Heart left ventricle (tissue), 16 donors: ENCODE measurements at regions not wholly inside any gene's neighbourhood (a gene's known extent, or its start where the extent isn't known, plus 50 kb on each side); places are given as distances from the start of the nearest gene placed in this dataset.

Experiments used
- ATAC-seq, 4 donors: fragments of 200-7000 bp; cut with Tn5 transposase; one replicate each; pipeline ENCODE4 v1.9.1; 2020 to 2022; ENCODE audit warnings: moderate library complexity in 4 of 4, mild to moderate bottlenecking in 3 of 4, moderate number of reproducible peaks in 1 of 4
- DNase-seq, 5 donors: peaks; one replicate each; pipeline ENCODE4 v3.0.0-alpha.2; 2020
- H3K27ac ChIP-seq, 12 donors: fragments of 200-600 bp; sonication (generic) in 4 of 12; one replicate each; pipeline versions ENCODE4 v1.5.0 to v1.8.0; 2016 to 2022; ENCODE audit warnings: mild to moderate bottlenecking in 2 of 12
- H3K27me3 ChIP-seq, 9 donors: fragments of 200-600 bp; sonication (generic) in 2 of 9; one replicate each; pipeline versions ENCODE4 v1.5.1 to v1.8.0; 2016 to 2022; ENCODE audit warnings: mild to moderate bottlenecking in 3 of 9
- H3K36me3 ChIP-seq, 9 donors: fragments of 200-600 bp; sonication (generic) in 2 of 9; one replicate each; pipeline versions ENCODE4 v1.5.0 to v1.8.0; 2018 to 2022; ENCODE audit warnings: mild to moderate bottlenecking in 2 of 9
- H3K4me1 ChIP-seq, 12 donors: fragments of 200-600 bp; sonication (generic) in 4 of 12; one replicate each; pipeline versions ENCODE4 v1.5.0 to v1.8.0; 2016 to 2022; ENCODE audit warnings: mild to moderate bottlenecking in 3 of 12
- H3K4me3 ChIP-seq, 12 donors: fragments of 200-600 bp; sonication (generic) in 4 of 12; one replicate each; pipeline versions ENCODE4 v1.5.0 to v1.8.0; 2017 to 2022; ENCODE audit warnings: mild to moderate bottlenecking in 9 of 12, moderate library complexity in 4 of 12
- H3K9me3 ChIP-seq, 12 donors: fragments of 200-600 bp; sonication (generic) in 4 of 12; one replicate each; pipeline versions ENCODE4 v1.5.0 to v1.8.0; 2016 to 2022; ENCODE audit warnings: mild to moderate bottlenecking in 1 of 12
- CTCF ChIP-seq, 12 donors: fragments of 200-600 bp; sonication (generic) in 4 of 12; IDR thresholded peaks; one replicate each; pipeline versions ENCODE4 v1.5.0 to v1.8.0; 2018 to 2022; ENCODE audit warnings: antibody characterized with exemption in 12 of 12, mild to moderate bottlenecking in 5 of 12
- POLR2A ChIP-seq, 2 donors: fragments of 450-650 bp; IDR thresholded peaks; one replicate each; pipeline ENCODE4 v1.6.1; 2017; ENCODE audit warnings: antibody characterized with exemption in 2 of 2, mild to moderate bottlenecking in 2 of 2, moderate library complexity in 2 of 2
- WGBS, 4 donors: extraction: QIAGEN DNeasy Blood & Tissue Kit in 2 of 4; methylation state at CpG; one replicate each; pipeline versions ENCODE4 v1.1.5 to v1.1.7; 2013 to 2018; 5-methylcytosine and 5-hydroxymethylcytosine counted together
- intact Hi-C, 10 donors: fragments of 100-400 bp; cut with DNase I; formaldehyde crosslinking; loops; one replicate each; pipeline versions ENCODE4 v1.11.1 to v1.14.2; 2022
- donor health status: ischemic (EF 13 %, LVEDD 7.1; RV severe dilation, severe dysfunction).
- donor health status: healthy with polysubstance abuse.
- donor health status: DM: no; HTN: yes; CAD: no.
- donor health status: DM: no; HTN: no; CAD: no.
- donor health status: ischemic (EF 25% LVEDD 6.9; RV normal size, moderate dysfunction).
- donor health status: ischemic (EF 25% LVEDD 5.7; RV mildly dilated, moderate dysfunction).
- donor health status: healthy.
- donor health status: DM: yes; HTN: yes; CAD: no.
- donor health status: ischemic (EF 35%, LVEDD 5.7; RV mildly dilated, moderate dysfunction).
- donor health status: nonischemic (EF 11% LVEDD 7.7; RV severe dilation, severe dysfunction).
- donor health status: DM: yes; HTN: yes; CAD: no.
- donor health status: PGD.
- donor health status: ischemic (EF 29% LVEDD 5.4; RV normal size, mild dysfunction).
- donor health status: nonischemic (EF 23%, LVEDD 6.1; RV moderate dilation, normal function).

GRCh38 chr3:106121491-106122289 is 252.9 kb upstream of the CBLB start:
- ATAC-seq (no peak), DNase-seq (no peak)
- intact Hi-C loops: loop anchor here in 1 of 10 donors (5.0 kb wide), 1 partner anchor 434 kb away; no protein-coding TSS in a partner anchor
- Histone ChIP-seq H3K4me1 (peaks cover 0 to 14% (median 0%) of the 10 kb centered on the region in 12 donors), H3K4me3 (no peak overlapping the region), H3K36me3 (no peaks in the 10 kb centered on the region), H3K27me3 (no peaks in the 10 kb centered on the region), H3K27ac (no peak overlapping the region), H3K9me3 (no peaks in the 10 kb centered on the region)
- TF ChIP-seq CTCF (IDR thresholded peaks at IDR 0.05) (no peak), POLR2A (IDR thresholded peaks at IDR 0.05) (no peak)
- 92 to 94% (median 93%) methylated on average over 3 of the region's 3 CpGs for WGBS, 4 donors

DNA sequence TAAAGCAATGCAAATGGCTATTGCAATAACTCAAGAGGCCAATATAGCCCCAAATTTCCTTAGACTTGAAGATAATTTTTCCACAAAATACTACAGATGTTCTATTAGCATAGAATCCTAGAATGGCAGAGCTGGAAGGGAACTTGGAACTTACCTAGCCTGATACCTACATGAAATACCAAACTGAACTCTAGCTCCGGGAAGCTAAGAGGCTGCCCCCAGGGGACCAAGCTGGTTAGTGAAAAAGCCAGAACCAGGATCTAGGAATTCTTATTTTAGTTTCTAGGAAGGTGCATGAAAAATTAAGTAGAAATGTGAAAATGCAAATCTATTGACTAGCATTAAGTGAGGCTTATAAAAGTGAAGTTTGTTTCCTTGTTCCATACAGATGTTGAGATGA is 256.0 kb upstream of the CBLB start:
- TF ChIP-seq CTCF (IDR thresholded peaks at IDR 0.05): no peak
- intact Hi-C loops: loop anchor here in 1 of 10 donors (5.0 kb wide), 1 partner anchor 438 kb away; no protein-coding TSS in a partner anchor
- H3K27ac ChIP-seq: no peak overlapping the region

GRCh38 chr3:106125321-106125720 is 256.5 kb upstream of the CBLB start:
- TF ChIP-seq POLR2A (IDR thresholded peaks at IDR 0.05): no peak
- TF ChIP-seq CTCF (IDR thresholded peaks at IDR 0.05): no peak
- WGBS, 4 donors: 71 to 81% (median 75%) methylated on average over 3 of the region's 3 CpGs
- Histone ChIP-seq H3K27me3 (no peaks in the 10 kb centered on the region), H3K4me1 (peaks cover 0 to 21% (median 1%) of the 10 kb centered on the region in 12 donors), H3K4me3 (no peak overlapping the region), H3K9me3 (no peaks in the 10 kb centered on the region), H3K36me3 (no peaks in the 10 kb centered on the region), H3K27ac (no peak overlapping the region)
- ATAC-seq (no peak), DNase-seq (no peak)
- intact Hi-C loops: no loop called here

More for the DNA sequence above, 256.0 kb upstream of the CBLB start:
- H3K27me3 ChIP-seq: no peaks in the 10 kb centered on the region
- no peak for DNase-seq
- no peaks in the 10 kb centered on the region for H3K9me3 ChIP-seq
- no peaks in the 10 kb centered on the region for H3K36me3 ChIP-seq
- no peak overlapping the region for H3K4me3 ChIP-seq
- peaks cover 0 to 16% (median 0%) of the 10 kb centered on the region in 12 donors for H3K4me1 ChIP-seq
- no peak for ATAC-seq
- WGBS, 4 donors: 63 to 83% (median 71%) methylated on average over 1 of the region's 1 CpG

DNA sequence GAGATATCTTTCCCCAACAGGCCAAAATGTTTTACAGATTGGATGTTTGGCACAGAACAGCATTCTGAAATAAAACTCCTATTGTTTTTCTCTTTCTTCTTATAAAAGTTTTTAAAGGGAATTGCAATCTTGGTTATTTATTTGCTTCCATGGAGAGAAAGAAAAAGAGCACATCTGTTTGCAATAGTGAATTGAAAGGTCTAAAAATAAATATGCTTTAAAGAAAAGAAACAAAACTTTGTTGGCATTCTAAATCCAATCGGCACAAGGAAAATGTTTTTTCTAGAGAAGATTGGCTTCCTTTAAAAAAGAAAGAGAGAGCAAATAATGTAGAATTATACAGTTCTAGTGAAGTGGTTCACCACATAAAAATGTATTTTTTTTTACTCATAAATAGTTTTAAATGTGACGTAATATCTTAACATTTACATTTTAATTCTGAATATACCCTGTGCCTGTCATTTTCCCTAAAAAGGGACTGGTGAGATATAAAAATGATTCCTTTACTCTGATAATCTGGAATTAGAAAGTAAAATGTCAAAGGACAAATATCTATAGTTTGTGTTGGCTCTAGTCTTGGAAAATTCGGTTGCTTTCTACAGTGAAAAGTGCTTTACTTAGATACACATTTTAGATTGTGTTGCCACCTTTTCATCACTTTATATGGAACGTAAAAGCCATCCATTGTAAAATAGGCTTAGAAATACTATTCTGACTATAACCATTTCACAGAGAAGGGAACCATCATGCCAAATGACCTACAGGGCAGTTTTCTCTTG is 257.4 kb upstream of the CBLB start:
- no peaks in the 10 kb centered on the region for H3K36me3 ChIP-seq
- 60 to 71% (median 63%) methylated on average over 4 of the region's 4 CpGs for WGBS, 4 donors
- no peaks in the 10 kb centered on the region for H3K9me3 ChIP-seq
- no peaks in the 10 kb centered on the region for H3K27me3 ChIP-seq
- ATAC-seq: no peak
- H3K4me3 ChIP-seq: no peak overlapping the region
- peak overlapping the region in 2 of 12 donors; percentile 2 to 17 for H3K27ac ChIP-seq
- TF ChIP-seq POLR2A (IDR thresholded peaks at IDR 0.05) (no peak), CTCF (IDR thresholded peaks at IDR 0.05) (no peak)
- no peak for DNase-seq
- H3K4me1 ChIP-seq: peaks cover 0 to 30% (median 9%) of the 10 kb centered on the region in 12 donors
- intact Hi-C loops: no loop called here
